GM21447 (cell line): ENCODE measurements at regions not wholly inside any gene's neighbourhood (a gene's known extent, or its start where the extent isn't known, plus 50 kb on each side); places are given as distances from the start of the nearest gene placed in this dataset.
"Not testable (repeated sequence)": the region's sequence is repeated elsewhere in the genome, so short reads cannot be mapped to it uniquely, and the experiment has no call there.

ENCODE experiments used
- ATAC-seq: cut with Tn5 transposase; IDR thresholded peaks from one replicate; pipeline ENCODE4 v1.9.1; 2021; ENCODE audit not compliant: unreplicated experiment

GRCh38 chr9:82433290-82433931, 444.8 kb downstream of the SPATA31D1 start:
- not testable (repeated sequence) for ATAC-seq

GRCh38 chr9:82436475-82436874, 447.9 kb downstream of the SPATA31D1 start:
- no peak for ATAC-seq

GRCh38 chr9:82437183-82437582, 448.6 kb downstream of the SPATA31D1 start:
- not testable (repeated sequence) for ATAC-seq

- no peak for ATAC-seq
Observed at GRCh38 chr9:82438581-82438980, 450.0 kb downstream of the SPATA31D1 start.

- ATAC-seq: no peak
Observed at GRCh38 chr9:82443312-82443711, 454.7 kb downstream of the SPATA31D1 start.

- no peak for ATAC-seq
Observed at GRCh38 chr9:82445556-82445955, 457.0 kb downstream of the SPATA31D1 start.

GRCh38 chr9:82447343-82447742, 458.8 kb downstream of the SPATA31D1 start:
- ATAC-seq: no peak

- ATAC-seq: no peak
Observed at GRCh38 chr9:82449986-82450385, 461.4 kb downstream of the SPATA31D1 start.

GRCh38 chr9:82454509-82455190, 466.1 kb downstream of the SPATA31D1 start:
- ATAC-seq: no peak

GRCh38 chr9:82456642-82457041, 468.1 kb downstream of the SPATA31D1 start:
- no peak for ATAC-seq

- no peak for ATAC-seq
Observed at GRCh38 chr9:82457298-82457697, 468.7 kb downstream of the SPATA31D1 start.

- no peak for ATAC-seq
Observed at GRCh38 chr9:82457891-82458290, 469.3 kb downstream of the SPATA31D1 start.

GRCh38 chr9:82458296-82458695, 469.7 kb downstream of the SPATA31D1 start:
- no peak for ATAC-seq

GRCh38 chr9:82466616-82467260, 478.2 kb downstream of the SPATA31D1 start:
- ATAC-seq: no peak

- ATAC-seq: no peak
Observed at GRCh38 chr9:82467436-82467835, 478.9 kb downstream of the SPATA31D1 start.

GRCh38 chr9:82474235-82474634, 485.7 kb downstream of the SPATA31D1 start:
- ATAC-seq: no peak

- no peak for ATAC-seq
Observed at GRCh38 chr9:82475584-82476301, 487.2 kb downstream of the SPATA31D1 start.

GRCh38 chr9:82480921-82481320, 492.3 kb downstream of the SPATA31D1 start:
- ATAC-seq: no peak

- no peak for ATAC-seq
Observed at GRCh38 chr9:82487935-82488312, 499.4 kb downstream of the SPATA31D1 start.

GRCh38 chr9:82488313-82489200, 500.0 kb downstream of the SPATA31D1 start:
- ATAC-seq: no peak
